ENCODE measurements at regions not wholly inside any gene's neighbourhood (a gene's known extent, or its start where the extent isn't known, plus 50 kb on each side); places are given as distances from the start of the nearest gene placed in this dataset.

DNA sequence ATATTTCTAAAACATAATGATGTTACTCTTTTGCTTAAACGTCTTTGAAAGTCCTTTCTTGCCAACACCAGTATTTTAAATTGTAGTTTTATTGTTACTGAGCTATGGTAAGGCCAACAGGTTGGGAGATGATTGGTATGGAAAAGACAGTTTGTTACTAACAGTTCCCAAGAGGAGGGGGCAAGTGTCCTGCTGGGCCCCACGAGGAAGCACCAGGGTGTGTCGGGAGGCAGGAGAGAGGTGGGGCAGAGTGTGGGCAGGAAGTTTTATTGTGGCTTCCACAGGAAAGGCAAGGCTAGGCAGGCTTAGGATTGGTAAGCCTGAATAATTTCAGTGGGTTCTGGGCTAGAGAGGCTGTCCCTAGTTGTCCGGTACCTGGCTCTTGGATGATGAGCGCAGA lies 134.3 kb downstream of the SOCS6 start:
- TF ChIP-seq SUZ12 (IDR thresholded peaks at IDR 0.05; ENCODE audit: extremely low read depth, insufficient read depth, insufficient read length) (no peak), ZNF274 (IDR thresholded peaks at IDR 0.05; ENCODE audit: low read depth, low read length) (no peak)
